NB4 (cell line): ENCODE measurements at regions not wholly inside any gene's neighbourhood (a gene's known extent, or its start where the extent isn't known, plus 50 kb on each side); places are given as distances from the start of the nearest gene placed in this dataset.

ENCODE experiments used
- POLR2A ChIP-seq: IDR thresholded peaks from 2 replicates; pipeline ENCODE4 v1.6.1; 2011; ENCODE audit warnings: mild to moderate bottlenecking; ENCODE audit not compliant: insufficient read length; ENCODE audit errors: extremely low read depth
- TF ChIP-seq, protein P1 (sequence below): IDR thresholded peaks from one replicate; pipeline ENCODE4 v1.5.1; 2012; ENCODE audit warnings: low read depth, low read length
- TF ChIP-seq, protein P2 (sequence below): IDR thresholded peaks from 2 replicates; pipeline ENCODE4 v1.6.1; 2011; ENCODE audit warnings: low read depth, low read length

DNA sequence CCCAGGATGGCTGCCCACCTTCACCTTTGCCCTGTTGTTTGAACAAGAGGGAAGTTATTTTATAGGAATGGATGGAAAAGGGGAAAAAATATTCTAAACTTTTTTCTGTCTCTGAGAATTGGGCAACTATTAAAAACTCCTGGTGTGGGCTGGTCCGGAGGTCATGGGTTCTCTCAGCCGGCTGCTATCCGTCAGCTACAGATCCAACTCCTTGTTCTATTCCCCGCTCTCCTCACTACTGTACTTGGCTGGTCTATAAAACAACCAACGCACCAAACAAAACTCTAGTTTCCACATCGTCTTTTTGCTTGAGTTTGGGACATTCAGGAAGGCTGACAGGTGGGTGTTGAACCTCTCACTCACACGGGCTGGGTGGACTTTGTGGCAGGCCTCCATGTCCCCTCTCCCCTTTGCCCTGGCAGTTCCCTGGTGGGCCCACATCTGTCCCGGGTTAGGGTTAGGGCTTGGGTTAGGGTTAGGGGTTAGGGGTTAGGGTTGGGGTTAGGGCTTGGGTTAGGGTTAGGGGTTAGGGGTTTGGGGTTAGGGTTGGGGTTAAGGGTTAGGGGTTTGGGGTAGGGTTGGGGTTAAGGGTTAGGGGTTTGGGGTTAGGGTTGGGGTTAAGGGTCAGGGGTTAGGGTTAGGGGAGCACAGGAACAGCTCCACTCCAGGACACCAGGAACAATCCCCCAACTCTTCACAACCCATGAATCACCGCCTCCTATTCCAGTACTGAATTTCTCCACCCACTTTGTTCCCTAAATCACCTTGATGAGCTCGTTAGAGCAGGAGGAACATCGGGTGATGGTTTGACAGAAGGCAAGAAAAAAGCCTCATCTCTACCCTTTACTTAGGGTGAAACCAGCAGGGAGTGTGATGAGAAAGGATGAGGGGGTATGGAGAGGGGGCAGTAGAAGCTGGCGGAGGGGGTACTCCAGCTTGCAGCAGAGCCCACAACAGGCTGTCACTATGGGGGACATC is 302.1 kb upstream of the IRX4 start:
- TF ChIP-seq, protein P1, sequence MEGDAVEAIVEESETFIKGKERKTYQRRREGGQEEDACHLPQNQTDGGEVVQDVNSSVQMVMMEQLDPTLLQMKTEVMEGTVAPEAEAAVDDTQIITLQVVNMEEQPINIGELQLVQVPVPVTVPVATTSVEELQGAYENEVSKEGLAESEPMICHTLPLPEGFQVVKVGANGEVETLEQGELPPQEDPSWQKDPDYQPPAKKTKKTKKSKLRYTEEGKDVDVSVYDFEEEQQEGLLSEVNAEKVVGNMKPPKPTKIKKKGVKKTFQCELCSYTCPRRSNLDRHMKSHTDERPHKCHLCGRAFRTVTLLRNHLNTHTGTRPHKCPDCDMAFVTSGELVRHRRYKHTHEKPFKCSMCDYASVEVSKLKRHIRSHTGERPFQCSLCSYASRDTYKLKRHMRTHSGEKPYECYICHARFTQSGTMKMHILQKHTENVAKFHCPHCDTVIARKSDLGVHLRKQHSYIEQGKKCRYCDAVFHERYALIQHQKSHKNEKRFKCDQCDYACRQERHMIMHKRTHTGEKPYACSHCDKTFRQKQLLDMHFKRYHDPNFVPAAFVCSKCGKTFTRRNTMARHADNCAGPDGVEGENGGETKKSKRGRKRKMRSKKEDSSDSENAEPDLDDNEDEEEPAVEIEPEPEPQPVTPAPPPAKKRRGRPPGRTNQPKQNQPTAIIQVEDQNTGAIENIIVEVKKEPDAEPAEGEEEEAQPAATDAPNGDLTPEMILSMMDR = no peak
- TF ChIP-seq POLR2A = no peak
- TF ChIP-seq, protein P2, sequence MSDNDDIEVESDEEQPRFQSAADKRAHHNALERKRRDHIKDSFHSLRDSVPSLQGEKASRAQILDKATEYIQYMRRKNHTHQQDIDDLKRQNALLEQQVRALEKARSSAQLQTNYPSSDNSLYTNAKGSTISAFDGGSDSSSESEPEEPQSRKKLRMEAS = no peak
